SJSA1 (cell line): ENCODE measurements at regions not wholly inside any gene's neighbourhood (a gene's known extent, or its start where the extent isn't known, plus 50 kb on each side); places are given as distances from the start of the nearest gene placed in this dataset.
"Not testable (repeated sequence)": the region's sequence is repeated elsewhere in the genome, so short reads cannot be mapped to it uniquely, and the experiment has no call there.

Source experiments
- DNase-seq, 2 experiments: peaks; one replicate each; pipeline ENCODE4 v3.0.0-alpha.2; 2015 to 2020; ENCODE audit warnings: low spot score in 2 of 2, low read depth in 1 of 2
- H3K27ac ChIP-seq: fragments of 250-450 bp; sonication (Bioruptor Pico); 2 replicates; pipeline ENCODE4 v1.5.1; 2020; ENCODE audit warnings: mild to moderate bottlenecking, moderate library complexity
- H3K27me3 ChIP-seq: fragments of 250-450 bp; sonication (Bioruptor Pico); replicated peaks from 2 replicates; pipeline ENCODE4 v1.5.1; 2020; ENCODE audit warnings: mild to moderate bottlenecking, moderate library complexity
- H3K36me3 ChIP-seq: fragments of 250-450 bp; sonication (Bioruptor Pico); 2 replicates; pipeline ENCODE4 v1.5.1; 2020; ENCODE audit warnings: mild to moderate bottlenecking
- H3K4me1 ChIP-seq: fragments of 250-450 bp; sonication (Bioruptor Pico); replicated peaks from 2 replicates; pipeline ENCODE4 v1.6.1; 2021; ENCODE audit warnings: mild to moderate bottlenecking
- H3K4me3 ChIP-seq: fragments of 250-450 bp; sonication (Bioruptor Pico); 2 replicates; pipeline ENCODE4 v1.5.1; 2020; ENCODE audit warnings: mild to moderate bottlenecking
- H3K9me3 ChIP-seq: fragments of 250-450 bp; sonication (Bioruptor Pico); replicated peaks from 2 replicates; pipeline ENCODE4 v1.5.1; 2020; ENCODE audit warnings: mild to moderate bottlenecking

- peaks cover 27% of the 10 kb centered on the region for H3K4me1 ChIP-seq
- DNase-seq, result peak in 1 of 2 experiments; percentile 19
- H3K27me3 ChIP-seq, result no peaks in the 10 kb centered on the region
- no peak overlapping the region for H3K4me3 ChIP-seq
- H3K27ac ChIP-seq, result peak overlapping the region; percentile 25
- H3K36me3 ChIP-seq, result no peaks in the 10 kb centered on the region
- no peaks in the 10 kb centered on the region for H3K9me3 ChIP-seq
These were observed 1215.5 kb downstream of the ROBO2 start for GRCh38 chr3:78255403-78255802.

GRCh38 chr3:78256123-78256522, 1216.2 kb downstream of the ROBO2 start:
- Histone ChIP-seq H3K4me1 (peaks cover 27% of the 10 kb centered on the region), H3K9me3 (no peaks in the 10 kb centered on the region), H3K27ac (0 out of 2 replicates have a peak overlapping the region, but pooled peaks have one; percentile 12), H3K27me3 (no peaks in the 10 kb centered on the region), H3K4me3 (no peak overlapping the region), H3K36me3 (no peaks in the 10 kb centered on the region)
- no peak for DNase-seq

- Histone ChIP-seq H3K4me1 (peaks cover 27% of the 10 kb centered on the region), H3K27ac (peak overlapping the region; percentile 85), H3K36me3 (no peaks in the 10 kb centered on the region), H3K4me3 (no peak overlapping the region), H3K27me3 (no peaks in the 10 kb centered on the region), H3K9me3 (no peaks in the 10 kb centered on the region)
- no peak for DNase-seq
These were observed 1218.1 kb downstream of the ROBO2 start for GRCh38 chr3:78257951-78258530.

- H3K4me3 ChIP-seq, result no peak overlapping the region
- H3K27me3 ChIP-seq, result no peaks in the 10 kb centered on the region
- peaks cover 27% of the 10 kb centered on the region for H3K4me1 ChIP-seq
- peak overlapping the region; percentile 85 for H3K27ac ChIP-seq
- no peaks in the 10 kb centered on the region for H3K9me3 ChIP-seq
- no peaks in the 10 kb centered on the region for H3K36me3 ChIP-seq
- peak in 1 of 2 experiments; percentile 69 for DNase-seq
These were observed 1218.9 kb downstream of the ROBO2 start for GRCh38 chr3:78258798-78259197.

GRCh38 chr3:78260388-78260787, 1220.5 kb downstream of the ROBO2 start:
- H3K36me3 ChIP-seq, result no peaks in the 10 kb centered on the region
- no peaks in the 10 kb centered on the region for H3K9me3 ChIP-seq
- no peak overlapping the region for H3K27ac ChIP-seq
- DNase-seq, result no peak
- no peak overlapping the region for H3K4me3 ChIP-seq
- H3K4me1 ChIP-seq, result peaks cover 23% of the 10 kb centered on the region
- no peaks in the 10 kb centered on the region for H3K27me3 ChIP-seq

GRCh38 chr3:78266550-78266949, 1226.7 kb downstream of the ROBO2 start:
- DNase-seq, H3K9me3 ChIP-seq, H3K4me1 ChIP-seq, H3K36me3 ChIP-seq, H3K27me3 ChIP-seq, H3K4me3 ChIP-seq, H3K27ac ChIP-seq: not testable (repeated sequence)

- H3K9me3 ChIP-seq, result no peaks in the 10 kb centered on the region
These were observed 1227.3 kb downstream of the ROBO2 start for GRCh38 chr3:78267235-78267634.

GRCh38 chr3:78268087-78268486, 1228.2 kb downstream of the ROBO2 start:
- no peak overlapping the region for H3K27ac ChIP-seq
- no peaks in the 10 kb centered on the region for H3K4me1 ChIP-seq
- H3K4me3 ChIP-seq, result no peak overlapping the region
- H3K9me3 ChIP-seq, result no peaks in the 10 kb centered on the region
- no peaks in the 10 kb centered on the region for H3K36me3 ChIP-seq
- DNase-seq, result no peak
- no peaks in the 10 kb centered on the region for H3K27me3 ChIP-seq

More at GRCh38 chr3:78267235-78267634, 1227.3 kb downstream of the ROBO2 start:
- Histone ChIP-seq H3K4me3 (no peak overlapping the region), H3K27me3 (no peaks in the 10 kb centered on the region), H3K4me1 (no peaks in the 10 kb centered on the region), H3K36me3 (no peaks in the 10 kb centered on the region), H3K27ac (no peak overlapping the region)
- DNase-seq, result no peak

- DNase-seq, result no peak
- Histone ChIP-seq H3K4me1 (no peaks in the 10 kb centered on the region), H3K27ac (no peak overlapping the region), H3K36me3 (no peaks in the 10 kb centered on the region), H3K4me3 (no peak overlapping the region), H3K9me3 (no peaks in the 10 kb centered on the region), H3K27me3 (no peaks in the 10 kb centered on the region)
These were observed 1229.1 kb downstream of the ROBO2 start for GRCh38 chr3:78268716-78269668.

- Histone ChIP-seq H3K27me3 (no peaks in the 10 kb centered on the region), H3K27ac (no peak overlapping the region), H3K9me3 (no peaks in the 10 kb centered on the region), H3K4me1 (no peaks in the 10 kb centered on the region), H3K4me3 (no peak overlapping the region), H3K36me3 (no peaks in the 10 kb centered on the region)
- DNase-seq, result no peak
These were observed 1233.4 kb downstream of the ROBO2 start for GRCh38 chr3:78273326-78273725.

- H3K9me3 ChIP-seq, result no peaks in the 10 kb centered on the region
- H3K4me3 ChIP-seq, result no peak overlapping the region
- H3K4me1 ChIP-seq, result no peaks in the 10 kb centered on the region
- H3K27ac ChIP-seq, result no peak overlapping the region
- H3K27me3 ChIP-seq, result no peaks in the 10 kb centered on the region
- no peak for DNase-seq
- H3K36me3 ChIP-seq, result no peaks in the 10 kb centered on the region
These were observed 1234.7 kb downstream of the ROBO2 start for GRCh38 chr3:78274475-78275065.

GRCh38 chr3:78275420-78275852, 1235.5 kb downstream of the ROBO2 start:
- no peak overlapping the region for H3K27ac ChIP-seq
- no peak overlapping the region for H3K4me3 ChIP-seq
- H3K9me3 ChIP-seq, result no peaks in the 10 kb centered on the region
- no peaks in the 10 kb centered on the region for H3K36me3 ChIP-seq
- H3K4me1 ChIP-seq, result no peaks in the 10 kb centered on the region
- H3K27me3 ChIP-seq, result no peaks in the 10 kb centered on the region
- DNase-seq, result no peak

GRCh38 chr3:78277220-78277619, 1237.3 kb downstream of the ROBO2 start:
- Histone ChIP-seq H3K9me3 (no peaks in the 10 kb centered on the region), H3K36me3 (no peaks in the 10 kb centered on the region), H3K27me3 (no peaks in the 10 kb centered on the region), H3K4me1 (no peaks in the 10 kb centered on the region), H3K4me3 (no peak overlapping the region), H3K27ac (no peak overlapping the region)
- DNase-seq, result no peak

GRCh38 chr3:78277801-78278200, 1237.9 kb downstream of the ROBO2 start:
- DNase-seq, result no peak
- no peaks in the 10 kb centered on the region for H3K4me1 ChIP-seq
- no peak overlapping the region for H3K27ac ChIP-seq
- H3K4me3 ChIP-seq, result no peak overlapping the region
- no peaks in the 10 kb centered on the region for H3K36me3 ChIP-seq
- H3K9me3 ChIP-seq, result no peaks in the 10 kb centered on the region
- no peaks in the 10 kb centered on the region for H3K27me3 ChIP-seq
